H9 (cell line): ENCODE measurements at regions not wholly inside any gene's neighbourhood (a gene's known extent, or its start where the extent isn't known, plus 50 kb on each side); places are given as distances from the start of the nearest gene placed in this dataset.

Experiments
- DNase-seq: peaks from one replicate; pipeline ENCODE4 v3.0.0-alpha.2; 2017
- H2AFZ ChIP-seq: one replicate; pipeline ENCODE4 v1.6.1; 2013; ENCODE audit warnings: mild to moderate bottlenecking, low read length, control low read depth, moderate library complexity
- H2AK5ac ChIP-seq: 2 replicates; pipeline ENCODE4 v1.6.1; 2013; ENCODE audit warnings: low read length, control low read depth, mixed read lengths; ENCODE audit not compliant: insufficient read length
- H2BK120ac ChIP-seq: one replicate; pipeline ENCODE4 v1.6.1; 2013; ENCODE audit warnings: low read depth, mild to moderate bottlenecking, low read length, control low read depth, inconsistent platforms; ENCODE audit not compliant: poor library complexity, severe bottlenecking
- H2BK12ac ChIP-seq: 2 replicates; pipeline ENCODE4 v1.6.1; 2013; ENCODE audit warnings: low read length, control low read depth, mixed read lengths, low read depth; ENCODE audit not compliant: insufficient read length
- H2BK15ac ChIP-seq: 2 replicates; pipeline ENCODE4 v1.6.1; 2013; ENCODE audit warnings: low read depth, low read length, control low read depth
- H2BK20ac ChIP-seq: one replicate; pipeline ENCODE4 v1.6.1; 2013; ENCODE audit warnings: low read depth, mild to moderate bottlenecking, low read length, control low read depth, inconsistent platforms; ENCODE audit not compliant: poor library complexity, severe bottlenecking
- H2BK5ac ChIP-seq: 2 replicates; pipeline ENCODE4 v1.6.1; 2013; ENCODE audit warnings: low read length, control low read depth, mixed read lengths; ENCODE audit not compliant: insufficient read length
- H3K14ac ChIP-seq: 2 replicates; pipeline ENCODE4 v1.6.1; 2013; ENCODE audit warnings: low read length, control low read depth; ENCODE audit not compliant: insufficient read depth
- H3K18ac ChIP-seq: 2 replicates; pipeline ENCODE4 v1.6.1; 2013; ENCODE audit warnings: low read depth, mild to moderate bottlenecking, mixed read lengths, low read length, control low read depth; ENCODE audit not compliant: insufficient read length
- H3K23ac ChIP-seq: 2 replicates; pipeline ENCODE4 v1.6.1; 2013; ENCODE audit warnings: low read length, control low read depth, mixed read lengths, low read depth; ENCODE audit not compliant: insufficient read length
- H3K23me2 ChIP-seq: 2 replicates; pipeline ENCODE4 v1.6.1; 2013; ENCODE audit warnings: low read depth, mild to moderate bottlenecking, mixed read lengths, low read length, control low read depth; ENCODE audit not compliant: insufficient read length, poor library complexity, severe bottlenecking
- H3K27ac ChIP-seq: 2 replicates; pipeline ENCODE4 v1.5.1; 2013; ENCODE audit warnings: low read length, control low read depth, mixed read lengths, low read depth; ENCODE audit not compliant: insufficient read length
- H3K27me3 ChIP-seq: 2 replicates; pipeline ENCODE4 v1.6.1; 2013; ENCODE audit warnings: low read length, control low read depth, inconsistent platforms; ENCODE audit not compliant: insufficient read depth
- H3K4ac ChIP-seq: 2 replicates; pipeline ENCODE4 v1.6.1; 2013; ENCODE audit warnings: low read depth, mild to moderate bottlenecking, control low read depth, inconsistent platforms, low read length, moderate library complexity
- H3K4me1 ChIP-seq: 2 replicates; pipeline ENCODE4 v1.6.1; 2013; ENCODE audit warnings: low read length, control low read depth, inconsistent platforms; ENCODE audit not compliant: insufficient read depth
- H3K4me2 ChIP-seq: 2 replicates; pipeline ENCODE4 v1.6.1; 2013; ENCODE audit warnings: low read length, control low read depth, mixed read lengths; ENCODE audit not compliant: insufficient read length, insufficient read depth
- H3K56ac ChIP-seq: 2 replicates; pipeline ENCODE4 v1.6.1; 2013; ENCODE audit warnings: low read depth, mild to moderate bottlenecking, mixed read lengths, low read length, control low read depth; ENCODE audit not compliant: insufficient read length
- H3K79me1 ChIP-seq: 2 replicates; pipeline ENCODE4 v1.6.1; 2013; ENCODE audit warnings: low read depth, mild to moderate bottlenecking, moderate library complexity, low read length, control low read depth, inconsistent platforms; ENCODE audit not compliant: insufficient read depth, poor library complexity, severe bottlenecking
- H3K79me2 ChIP-seq: 2 replicates; pipeline ENCODE4 v1.6.1; 2013; ENCODE audit warnings: low read length, control low read depth, inconsistent platforms; ENCODE audit not compliant: insufficient read depth
- H3K9ac ChIP-seq: 2 replicates; pipeline ENCODE4 v1.6.1; 2013; ENCODE audit warnings: low read length, control low read depth, mixed read lengths; ENCODE audit not compliant: insufficient read length; ENCODE audit errors: extremely low read depth
- H3K9me3 ChIP-seq: one replicate; pipeline ENCODE4 v1.6.1; 2013; ENCODE audit warnings: low read depth, low read length, inconsistent platforms; ENCODE audit not compliant: control insufficient read depth
- H3T11ph ChIP-seq: one replicate; pipeline ENCODE4 v1.6.1; 2013; ENCODE audit warnings: mild to moderate bottlenecking, low read length, control low read depth, inconsistent platforms
- H4K20me1 ChIP-seq: one replicate; pipeline ENCODE4 v1.6.1; 2013; ENCODE audit not compliant: control insufficient read depth, insufficient read length, insufficient read depth
- H4K5ac ChIP-seq: 2 replicates; pipeline ENCODE4 v1.6.1; 2013; ENCODE audit warnings: low read depth, mild to moderate bottlenecking, mixed read lengths, low read length, control low read depth; ENCODE audit not compliant: insufficient read length
- H4K8ac ChIP-seq: replicated peaks from 2 replicates; pipeline ENCODE4 v1.6.1; 2013; ENCODE audit warnings: low read length, control low read depth, mixed read lengths, low read depth; ENCODE audit not compliant: insufficient read length
- H4K91ac ChIP-seq: 2 replicates; pipeline ENCODE4 v1.6.1; 2013; ENCODE audit warnings: low read depth, mild to moderate bottlenecking, moderate library complexity, mixed read lengths, low read length, control low read depth; ENCODE audit not compliant: insufficient read length
- H3K27ac Mint-ChIP-seq, 3 experiments: 2 replicates in 2 of 3; 3 replicates in 1 of 3; pipeline ENCODE4 v1.8.0; 2020 to 2021; ENCODE audit warnings: mixed read lengths in 3 of 3, mild to moderate bottlenecking in 1 of 3, moderate library complexity in 1 of 3
- H3K27me3 Mint-ChIP-seq: 2 replicates; pipeline ENCODE4 v1.8.0; 2021; ENCODE audit warnings: low read depth, mild to moderate bottlenecking, moderate library complexity, mixed read lengths
- H3K36me3 Mint-ChIP-seq, 3 experiments: 2 replicates in 2 of 3; 3 replicates in 1 of 3; pipeline ENCODE4 v1.8.0; 2020 to 2021; ENCODE audit warnings: low read depth in 3 of 3, mixed read lengths in 3 of 3; ENCODE audit not compliant: insufficient read depth in 1 of 3
- H3K4me1 Mint-ChIP-seq, 2 experiments: 2 replicates each; pipeline ENCODE4 v1.8.0; 2020; ENCODE audit warnings: mixed read lengths in 2 of 2
- H3K4me3 Mint-ChIP-seq, 2 experiments: 2 replicates in 1 of 2; 3 replicates in 1 of 2; pipeline ENCODE4 v1.8.0; 2020 to 2021; ENCODE audit warnings: mild to moderate bottlenecking in 2 of 2, mixed read lengths in 2 of 2, moderate library complexity in 1 of 2
- H3K9me3 Mint-ChIP-seq, 2 experiments: 2 replicates in 1 of 2; 3 replicates in 1 of 2; pipeline ENCODE4 v1.8.0; 2020; ENCODE audit warnings: mild to moderate bottlenecking in 2 of 2, mixed read lengths in 2 of 2, moderate library complexity in 1 of 2
- TF ChIP-seq, protein P1 (sequence below): fragments of 200-600 bp; sonication (generic); conservative IDR thresholded peaks from 3 replicates; pipeline ENCODE4 v1.8.0; 2021; ENCODE audit warnings: antibody characterized with exemption, mild to moderate bottlenecking

DNA sequence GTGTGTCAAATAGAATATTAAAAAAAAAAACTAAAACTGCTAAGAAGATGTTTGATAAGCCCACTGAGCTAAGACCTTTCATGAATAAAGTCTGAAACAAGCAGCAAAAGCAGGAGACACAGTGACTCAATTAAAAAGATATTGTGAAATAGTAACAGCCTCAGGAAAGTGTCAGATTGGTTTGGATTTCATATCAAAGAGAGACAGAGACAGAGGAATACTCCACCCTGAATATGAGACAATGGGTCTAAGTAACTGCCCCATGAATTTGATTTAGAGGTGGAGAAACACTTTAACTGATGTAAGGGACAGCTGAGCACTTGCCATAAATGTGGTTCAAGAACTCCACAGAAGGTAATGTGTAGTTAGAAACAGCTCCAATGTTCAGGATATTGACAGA is 277.9 kb upstream of the FOXG1 start:
- no peaks in the 10 kb centered on the region; the same call in 1 of the 2 replicates for H3K27me3 Mint-ChIP-seq
- H2BK12ac ChIP-seq = no peak overlapping the region
- H2BK5ac ChIP-seq = no peak overlapping the region
- no peak overlapping the region for H2BK120ac ChIP-seq
- no peak overlapping the region for H3K9ac ChIP-seq
- H3K27ac ChIP-seq = no peak overlapping the region
- H3K36me3 Mint-ChIP-seq = no peaks in the 10 kb centered on the region
- no peak overlapping the region for H3K4me2 ChIP-seq
- H3K4ac ChIP-seq = no peak overlapping the region
- H3T11ph ChIP-seq = no peak overlapping the region
- no peak overlapping the region for H3K23ac ChIP-seq
- H3K18ac ChIP-seq = no peak overlapping the region
- no peaks in the 10 kb centered on the region for H3K79me2 ChIP-seq
- H3K4me1 ChIP-seq = no peaks in the 10 kb centered on the region
- H3K9me3 Mint-ChIP-seq = peaks cover 0 to 4% of the 10 kb centered on the region in 2 experiments; a peak in 2 of 5 replicates
- no peaks in the 10 kb centered on the region for H3K9me3 ChIP-seq
- no peak overlapping the region for H2AK5ac ChIP-seq
- H4K20me1 ChIP-seq = no peaks in the 10 kb centered on the region
- no peak overlapping the region for H4K91ac ChIP-seq
- no peak overlapping the region for H4K5ac ChIP-seq
- H2AFZ ChIP-seq = no peak overlapping the region
- no peaks in the 10 kb centered on the region for H3K79me1 ChIP-seq
- no peak for DNase-seq
- no peak overlapping the region; a peak in 1 of 7 replicates for H3K27ac Mint-ChIP-seq
- no peak overlapping the region for H3K4me3 Mint-ChIP-seq
- no peaks in the 10 kb centered on the region for H3K27me3 ChIP-seq
- H3K14ac ChIP-seq = no peak overlapping the region
- no peak overlapping the region for H4K8ac ChIP-seq
- H3K23me2 ChIP-seq = no peaks in the 10 kb centered on the region
- H3K4me1 Mint-ChIP-seq = no peaks in the 10 kb centered on the region
- H2BK15ac ChIP-seq = no peak overlapping the region
- TF ChIP-seq, protein P1, sequence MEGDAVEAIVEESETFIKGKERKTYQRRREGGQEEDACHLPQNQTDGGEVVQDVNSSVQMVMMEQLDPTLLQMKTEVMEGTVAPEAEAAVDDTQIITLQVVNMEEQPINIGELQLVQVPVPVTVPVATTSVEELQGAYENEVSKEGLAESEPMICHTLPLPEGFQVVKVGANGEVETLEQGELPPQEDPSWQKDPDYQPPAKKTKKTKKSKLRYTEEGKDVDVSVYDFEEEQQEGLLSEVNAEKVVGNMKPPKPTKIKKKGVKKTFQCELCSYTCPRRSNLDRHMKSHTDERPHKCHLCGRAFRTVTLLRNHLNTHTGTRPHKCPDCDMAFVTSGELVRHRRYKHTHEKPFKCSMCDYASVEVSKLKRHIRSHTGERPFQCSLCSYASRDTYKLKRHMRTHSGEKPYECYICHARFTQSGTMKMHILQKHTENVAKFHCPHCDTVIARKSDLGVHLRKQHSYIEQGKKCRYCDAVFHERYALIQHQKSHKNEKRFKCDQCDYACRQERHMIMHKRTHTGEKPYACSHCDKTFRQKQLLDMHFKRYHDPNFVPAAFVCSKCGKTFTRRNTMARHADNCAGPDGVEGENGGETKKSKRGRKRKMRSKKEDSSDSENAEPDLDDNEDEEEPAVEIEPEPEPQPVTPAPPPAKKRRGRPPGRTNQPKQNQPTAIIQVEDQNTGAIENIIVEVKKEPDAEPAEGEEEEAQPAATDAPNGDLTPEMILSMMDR = no peak
- H2BK20ac ChIP-seq = no peak overlapping the region
- no peak overlapping the region for H3K56ac ChIP-seq
